ENCODE measurements at regions not wholly inside any gene's neighbourhood (a gene's known extent, or its start where the extent isn't known, plus 50 kb on each side); places are given as distances from the start of the nearest gene placed in this dataset.
"Not testable (repeated sequence)": the region's sequence is repeated elsewhere in the genome, so short reads cannot be mapped to it uniquely, and the experiment has no call there.

DNA sequence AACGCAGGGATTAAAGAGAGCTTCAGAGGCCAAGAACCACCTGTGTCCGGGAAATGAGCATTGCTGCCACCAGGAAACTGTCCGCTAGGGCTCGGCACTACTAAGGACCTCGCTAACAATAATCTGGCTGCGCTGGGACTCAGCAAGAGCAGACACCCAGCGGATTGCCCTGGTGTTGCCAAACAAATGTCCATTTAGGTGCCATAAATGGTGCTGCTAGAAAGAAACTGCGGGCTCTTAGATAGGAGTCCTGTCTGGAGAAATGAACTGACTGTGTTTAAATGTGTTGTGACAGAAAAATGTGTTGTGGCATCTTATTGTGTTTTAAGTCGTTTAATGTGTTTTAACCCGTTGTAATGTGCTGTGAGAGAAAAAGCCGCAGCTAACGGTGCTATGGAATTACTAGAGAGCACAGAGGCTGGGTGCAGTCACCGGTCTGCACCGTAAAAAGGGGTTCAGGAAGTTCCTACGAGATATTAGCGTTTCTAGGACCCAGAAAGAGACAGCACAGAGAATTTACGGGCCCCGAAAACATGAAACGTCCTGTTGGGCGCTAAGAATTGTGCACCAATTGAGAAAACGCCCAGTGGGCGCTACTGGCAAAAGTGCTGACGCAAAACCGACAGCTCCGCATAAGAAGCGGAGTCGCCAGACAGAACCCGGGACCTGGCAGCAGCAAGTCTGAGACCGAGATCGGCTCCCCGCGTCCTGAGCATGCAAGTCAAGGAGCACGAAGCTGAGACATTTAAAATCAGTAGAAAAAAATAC is 90.6 kb downstream of the ANXA2R start:
- peak; percentile 71 for DNase-seq (ENCODE audit: low read depth)

DNA sequence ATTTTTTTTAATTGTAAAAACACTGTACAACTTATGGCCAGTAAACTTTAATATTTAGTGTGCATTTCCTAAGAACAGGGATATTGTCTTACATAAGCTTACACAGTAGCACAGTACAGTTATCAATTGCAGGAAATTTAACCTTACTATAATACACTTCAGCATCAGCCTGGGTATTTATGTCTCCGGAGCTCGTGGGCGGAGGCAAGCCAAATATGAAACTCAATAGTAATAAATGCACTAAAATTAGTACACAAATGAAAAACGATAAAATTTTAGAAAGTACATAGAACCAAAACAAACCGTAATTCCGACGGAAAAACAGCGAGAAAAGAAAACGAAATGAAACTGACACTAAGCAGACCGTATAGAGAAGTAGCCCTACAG is 91.2 kb downstream of the ANXA2R start:
- DNase-seq (ENCODE audit: low read depth): no peak

DNA sequence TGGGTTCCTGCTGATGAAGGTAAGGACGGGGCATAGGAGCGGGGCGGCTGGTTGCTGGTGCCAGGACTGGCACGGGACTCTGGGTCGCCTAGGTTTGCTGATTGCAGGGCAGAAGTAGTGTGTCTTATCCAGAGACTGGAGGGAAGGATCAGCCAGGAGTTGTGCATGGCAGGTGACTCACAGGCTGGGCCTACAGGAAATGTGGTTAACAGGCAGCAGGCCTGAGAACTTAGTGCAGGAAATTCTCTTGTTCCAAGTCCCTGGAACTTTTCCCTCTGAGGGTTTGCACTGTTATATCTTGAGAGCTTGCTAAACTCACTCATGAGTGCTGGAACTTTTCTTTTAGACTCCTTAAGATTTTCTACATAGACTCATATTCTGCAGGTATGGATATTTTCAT is 95.1 kb downstream of the ANXA2R start:
- DNase-seq (ENCODE audit: low read depth): peak; percentile 39

DNA sequence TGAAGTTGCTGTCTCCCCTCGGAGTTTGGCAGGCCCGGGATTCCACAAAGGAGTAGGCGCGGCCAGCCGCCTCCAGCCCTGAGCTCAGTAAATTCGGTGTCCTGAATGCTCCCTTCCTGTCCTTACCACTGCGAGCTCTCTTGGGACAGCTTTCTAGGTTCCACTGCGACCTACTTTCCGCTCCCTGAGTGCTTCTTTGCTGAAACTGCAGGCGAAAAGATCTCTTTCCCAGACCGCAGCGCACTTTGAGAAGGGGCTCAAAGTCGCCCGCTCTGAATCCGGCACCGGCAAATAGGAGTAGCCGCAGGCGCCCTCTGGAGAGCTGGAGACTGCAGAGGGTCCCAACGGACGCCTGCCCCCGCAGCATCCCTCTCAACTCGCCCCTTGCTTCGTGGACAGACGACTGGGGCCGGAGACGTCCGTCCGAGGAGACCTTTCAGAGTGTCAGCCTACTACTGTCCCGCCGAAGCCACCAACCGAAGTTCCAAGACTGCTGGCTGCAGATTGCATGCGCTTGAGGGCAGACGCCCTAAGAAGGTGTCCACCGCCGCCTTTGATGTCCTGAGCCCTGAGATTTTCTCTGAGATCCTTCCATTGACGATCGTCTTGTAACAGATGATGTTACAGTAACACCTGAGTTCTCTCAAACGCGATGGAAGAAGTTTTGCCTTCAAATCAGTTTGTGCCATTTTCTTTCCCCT is 96.0 kb downstream of the ANXA2R start:
- DNase-seq (ENCODE audit: low read depth): no peak

DNA sequence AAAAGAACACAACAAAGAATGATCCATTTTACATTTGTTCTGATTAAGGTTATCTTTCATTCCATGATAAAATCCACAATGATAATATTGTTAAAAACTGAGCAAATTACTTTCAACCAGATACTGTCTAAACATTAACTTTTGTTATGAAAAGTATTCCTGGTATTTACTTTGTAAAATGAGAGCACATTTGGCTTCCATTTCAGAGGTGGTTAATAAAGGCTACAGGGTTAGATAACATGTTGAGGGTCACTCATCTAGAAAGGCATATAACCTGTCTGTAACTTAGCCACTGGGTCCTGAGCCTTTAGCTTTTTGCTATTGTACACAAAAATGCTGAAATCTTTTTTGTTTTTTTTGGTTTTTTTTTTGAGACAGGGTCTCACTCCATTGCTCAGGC is 99.3 kb downstream of the ANXA2R start:
- DNase-seq (ENCODE audit: low read depth): no peak

DNA sequence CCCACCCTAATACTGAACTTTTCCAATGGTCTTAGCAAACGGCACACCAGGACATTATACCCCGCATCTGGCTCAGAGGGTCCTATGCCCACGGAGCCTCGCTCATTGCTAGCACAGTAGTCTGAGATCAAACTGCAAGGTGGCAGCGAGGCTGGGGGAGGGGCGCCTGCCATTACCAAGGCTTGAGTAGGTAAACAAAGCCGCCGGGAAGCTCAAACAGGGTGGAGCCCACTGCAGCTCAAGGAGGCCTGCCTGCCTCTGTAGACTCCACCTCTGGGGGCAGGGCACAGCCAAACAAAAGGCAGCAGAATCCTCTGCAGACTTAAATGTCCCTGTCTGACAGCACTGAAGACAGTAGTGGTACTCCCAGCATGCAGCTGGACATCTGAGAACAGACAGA is 108.1 kb downstream of the ANXA2R start:
- DNase-seq (ENCODE audit: low read depth): not testable (repeated sequence)

DNA sequence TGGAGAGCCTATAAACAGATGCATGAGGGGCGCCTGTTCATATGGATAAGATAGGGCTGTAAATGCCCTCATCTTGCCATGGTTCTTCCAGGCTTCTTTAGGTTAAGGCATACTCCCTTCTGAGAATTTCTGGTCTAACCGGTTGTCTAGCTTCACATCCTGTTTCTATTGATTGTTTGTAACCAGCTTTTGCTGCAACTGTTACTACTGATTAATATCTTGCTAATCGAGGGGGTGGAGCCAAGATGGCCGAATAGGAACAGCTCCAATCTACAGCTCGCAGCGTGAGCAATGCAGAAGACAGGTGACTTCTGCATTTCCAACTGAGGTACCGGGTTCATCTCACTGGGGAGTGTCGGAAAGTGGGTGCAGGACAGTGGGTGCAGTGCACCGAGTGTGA is 108.7 kb downstream of the ANXA2R start:
- not testable (repeated sequence) for DNase-seq (ENCODE audit: low read depth)

DNA sequence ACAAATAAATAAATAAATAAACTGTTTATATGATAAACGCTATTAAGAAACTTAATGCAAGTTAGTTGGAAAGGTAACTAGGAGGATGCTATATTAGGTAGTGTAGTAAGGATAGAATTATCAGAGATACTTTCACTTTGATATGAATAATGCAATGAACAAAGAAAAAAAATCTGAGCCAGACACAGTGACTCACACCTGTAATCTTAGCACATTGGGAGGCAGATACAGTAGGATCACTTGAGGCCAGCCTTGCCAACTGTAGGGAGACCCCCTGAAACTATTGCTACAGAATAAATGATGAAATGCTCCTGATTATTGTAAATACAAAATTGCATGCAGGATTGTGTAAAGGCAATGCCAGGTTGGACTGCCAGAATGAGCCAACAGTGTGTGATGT is 109.2 kb downstream of the ANXA2R start:
- DNase-seq (ENCODE audit: low read depth): no peak

DNA sequence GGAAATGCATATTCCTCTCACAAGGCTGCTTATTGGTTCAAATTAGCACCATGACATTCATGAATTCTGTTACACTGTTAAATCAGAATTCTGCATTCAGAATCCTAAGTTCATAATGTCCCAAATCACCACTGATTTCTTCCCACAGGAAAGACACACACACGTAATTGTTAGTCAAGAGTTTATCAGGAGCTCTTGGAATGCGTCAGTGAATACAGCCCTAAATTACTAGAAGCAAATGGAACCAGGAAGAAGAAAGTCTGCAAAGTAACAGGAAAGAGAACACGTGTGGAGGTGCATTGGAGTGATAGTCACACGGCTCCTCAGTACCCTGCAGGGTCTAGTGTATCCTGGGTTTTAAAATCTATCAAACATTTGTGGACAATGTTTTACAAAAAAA is 110.2 kb downstream of the ANXA2R start:
- no peak for DNase-seq (ENCODE audit: low read depth)

DNA sequence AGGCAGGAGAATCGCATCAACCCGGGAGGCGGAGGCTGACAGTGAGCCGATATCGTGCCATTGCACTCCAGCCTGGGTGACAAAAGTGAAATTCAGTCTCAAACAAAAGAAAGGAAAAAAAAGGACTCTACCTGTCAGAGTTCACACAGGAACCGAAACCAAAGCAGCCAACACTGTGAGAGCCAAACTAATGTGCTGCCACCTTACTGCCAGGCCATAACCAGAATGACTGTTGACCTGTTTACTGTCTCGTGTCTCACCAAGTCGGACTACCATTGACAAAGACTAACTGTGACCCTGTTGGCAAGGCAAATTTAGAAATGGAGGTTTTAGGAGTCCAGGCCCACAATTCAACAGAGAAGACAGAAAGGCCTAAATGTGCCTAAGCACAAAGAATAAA is 112.4 kb downstream of the ANXA2R start:
- DNase-seq (ENCODE audit: low read depth): no peak

DNA sequence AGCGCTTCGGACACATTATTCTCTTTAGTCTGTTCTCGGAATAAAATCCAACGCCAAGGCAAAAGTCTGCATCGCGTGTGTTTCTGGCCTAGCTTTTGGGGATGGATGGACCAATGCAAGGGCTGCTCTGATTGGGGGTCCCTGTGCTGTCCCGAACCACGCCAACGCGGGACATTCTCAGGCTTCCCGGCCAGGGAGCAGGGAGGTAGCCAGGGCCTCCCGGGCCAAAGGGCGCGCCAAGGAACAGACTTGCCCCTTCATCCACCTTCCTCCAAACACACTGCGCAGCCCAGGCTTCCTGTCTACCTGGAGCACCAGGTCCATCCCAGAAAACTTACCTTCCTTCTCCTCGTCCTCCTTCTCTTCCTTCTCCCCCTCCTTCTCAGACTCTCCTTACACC is 113.0 kb upstream of the SELENOP start:
- DNase-seq (ENCODE audit: low read depth): no peak

DNA sequence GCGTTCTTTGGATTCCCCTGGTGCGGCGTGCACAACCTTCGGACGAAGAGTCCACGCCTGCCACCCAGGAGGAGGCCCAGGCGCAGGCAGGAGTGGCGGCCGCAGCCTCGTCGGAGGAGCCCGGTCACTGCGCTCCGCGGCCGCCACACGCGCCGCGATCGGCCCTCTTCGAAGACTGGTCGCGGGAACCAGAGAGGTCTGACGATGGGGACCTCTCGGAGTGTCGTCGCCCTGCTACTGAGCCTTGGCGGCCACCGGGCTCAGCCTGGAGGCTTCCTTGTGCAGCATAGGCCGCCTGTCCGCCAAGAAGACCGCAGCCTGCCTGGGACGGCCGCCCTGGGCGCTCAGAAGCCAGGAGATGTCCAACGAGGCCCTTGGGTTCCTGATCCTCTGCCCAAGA is 112.5 kb upstream of the SELENOP start:
- no peak for DNase-seq (ENCODE audit: low read depth)

DNA sequence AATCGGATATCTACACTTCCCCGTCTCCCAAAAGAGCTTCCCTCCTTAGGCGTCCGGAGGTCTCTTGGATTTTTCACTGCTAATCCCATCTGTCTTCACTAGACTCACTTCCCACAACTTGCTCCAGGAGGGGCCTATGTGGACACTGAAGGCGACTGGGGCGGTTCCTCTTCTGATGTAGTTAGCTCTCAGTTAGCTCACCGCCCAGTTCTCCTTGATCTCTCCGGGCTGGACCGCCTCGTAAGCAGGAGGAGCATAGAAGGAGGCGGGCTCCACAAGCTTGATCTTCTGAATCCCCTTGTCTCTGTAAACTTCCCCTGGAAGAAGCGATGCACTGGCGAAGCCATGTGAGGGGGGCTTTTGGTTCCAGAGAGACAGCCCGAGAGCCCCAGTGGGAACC is 112.0 kb upstream of the SELENOP start:
- no peak for DNase-seq (ENCODE audit: low read depth)

DNA sequence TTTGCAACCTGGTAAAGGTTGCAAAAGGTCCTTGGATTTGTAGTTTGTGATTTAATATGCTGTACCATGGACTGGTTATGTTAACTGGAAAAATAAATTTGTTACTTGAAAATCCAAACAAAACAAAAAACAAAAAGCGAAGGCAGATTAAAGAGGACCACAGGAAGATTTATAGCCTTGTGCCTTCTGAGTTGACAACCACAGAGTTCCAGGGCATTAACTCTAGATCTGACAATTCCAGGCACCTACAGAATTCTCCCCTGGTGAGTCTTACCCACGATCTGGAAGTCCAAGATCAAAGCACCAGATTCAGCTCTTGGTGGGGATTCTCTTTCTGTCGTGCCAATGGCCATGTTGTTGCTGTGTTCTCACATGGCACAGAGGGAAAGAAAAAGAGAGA is 107.9 kb upstream of the SELENOP start:
- DNase-seq (ENCODE audit: low read depth): no peak

DNA sequence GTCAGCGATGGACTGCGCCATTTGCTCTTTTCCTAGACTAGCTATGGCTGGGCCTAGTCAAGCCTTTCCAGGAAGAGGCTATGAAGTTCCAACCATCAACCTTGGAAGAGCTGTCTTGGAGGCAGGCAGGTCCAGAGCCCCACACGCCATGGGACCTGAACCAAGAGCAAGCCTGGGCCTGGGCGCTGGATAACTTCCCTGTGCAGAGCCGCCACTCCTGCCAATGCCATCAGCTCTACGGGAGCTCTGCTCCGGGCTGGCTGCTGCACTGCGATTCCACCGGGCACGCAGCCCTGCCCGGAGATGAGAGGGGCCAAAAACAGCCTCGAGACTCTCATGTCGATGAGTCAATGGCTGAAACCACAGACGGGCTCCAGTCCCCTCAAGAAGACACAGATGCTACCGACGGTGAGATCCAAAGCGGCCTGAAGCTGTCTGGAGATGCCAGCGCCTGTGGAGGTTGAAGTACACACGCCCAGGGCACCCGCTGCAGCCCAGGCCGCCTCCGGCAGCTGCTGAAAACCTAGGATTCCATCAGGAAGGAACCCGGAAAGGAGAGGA is 103.7 kb upstream of the SELENOP start:
- DNase-seq (ENCODE audit: low read depth): no peak

DNA sequence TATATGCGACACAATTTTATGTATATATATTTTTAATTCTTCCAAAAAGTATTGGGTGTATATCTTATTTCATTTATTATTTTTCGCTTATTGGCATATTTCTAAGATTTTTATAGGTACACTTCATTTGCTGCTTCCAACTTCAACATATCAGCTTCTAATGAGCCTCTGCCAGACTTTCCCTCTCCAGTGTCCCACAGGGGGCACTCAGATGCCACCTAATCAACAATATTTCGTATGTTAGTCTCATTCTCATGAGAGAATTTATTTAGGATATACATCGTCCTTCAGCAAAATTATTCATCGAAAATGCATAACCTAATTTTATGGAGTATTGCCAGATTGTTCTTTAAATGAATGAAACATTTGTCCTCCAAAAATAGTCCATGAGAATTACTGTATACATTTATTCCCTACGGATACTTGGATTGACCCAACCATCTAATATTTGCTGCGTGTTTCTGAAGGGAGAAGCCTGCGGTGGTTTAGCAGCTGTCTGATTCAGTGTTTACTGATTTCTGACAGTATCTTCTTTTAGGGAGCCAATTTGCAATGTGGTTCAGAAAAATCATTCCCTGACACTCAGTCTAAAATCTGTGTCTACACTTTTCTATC is 100.6 kb upstream of the SELENOP start:
- no peak for DNase-seq (ENCODE audit: low read depth)

DNA sequence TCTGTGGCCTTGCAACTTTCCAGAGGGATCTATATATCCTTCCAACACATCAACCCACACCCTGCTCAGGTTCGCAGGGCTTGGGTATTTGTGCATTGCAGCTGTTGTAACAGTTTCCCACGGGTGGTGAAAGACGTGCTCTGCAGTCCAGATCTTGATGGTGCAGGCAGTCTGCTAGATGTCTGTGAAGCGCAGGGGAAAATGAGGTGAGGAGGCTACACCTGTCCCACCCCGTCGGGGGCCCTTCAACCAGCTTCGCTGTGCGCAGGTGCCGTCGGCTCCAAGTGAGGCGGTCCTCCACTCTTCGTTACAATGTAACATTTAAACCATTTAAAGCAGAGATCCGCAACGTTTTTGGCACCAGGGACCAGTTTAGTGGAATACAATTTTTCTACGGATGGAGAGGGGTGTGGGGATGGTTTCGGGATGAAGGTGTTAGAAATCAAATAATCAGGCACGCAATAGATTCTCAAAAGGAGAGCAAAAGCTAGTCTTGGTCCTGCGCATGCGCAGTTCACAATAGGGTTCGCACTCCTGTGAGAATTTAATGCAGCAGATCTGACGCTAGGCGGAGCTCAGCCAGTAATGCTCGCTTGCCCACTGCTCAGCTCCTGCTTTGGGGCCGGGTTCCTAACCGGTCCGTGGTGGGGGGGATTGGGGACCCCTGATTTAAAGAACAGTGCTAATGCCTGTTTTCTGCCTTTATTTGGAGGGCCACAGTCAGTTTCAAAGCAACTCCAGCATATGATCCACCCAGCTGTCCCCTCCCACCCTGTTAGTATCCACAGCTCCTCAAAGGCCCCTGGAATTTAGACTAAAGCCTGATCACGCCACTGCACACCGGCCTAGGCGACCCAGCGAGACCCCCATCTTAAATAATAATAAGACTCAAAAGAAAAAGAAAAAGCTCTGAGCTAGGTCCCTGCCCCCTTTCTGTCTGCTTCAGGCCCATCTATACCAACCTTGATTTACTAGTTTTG is 97.1 kb upstream of the SELENOP start:
- DNase-seq (ENCODE audit: low read depth): peak; percentile 83

DNA sequence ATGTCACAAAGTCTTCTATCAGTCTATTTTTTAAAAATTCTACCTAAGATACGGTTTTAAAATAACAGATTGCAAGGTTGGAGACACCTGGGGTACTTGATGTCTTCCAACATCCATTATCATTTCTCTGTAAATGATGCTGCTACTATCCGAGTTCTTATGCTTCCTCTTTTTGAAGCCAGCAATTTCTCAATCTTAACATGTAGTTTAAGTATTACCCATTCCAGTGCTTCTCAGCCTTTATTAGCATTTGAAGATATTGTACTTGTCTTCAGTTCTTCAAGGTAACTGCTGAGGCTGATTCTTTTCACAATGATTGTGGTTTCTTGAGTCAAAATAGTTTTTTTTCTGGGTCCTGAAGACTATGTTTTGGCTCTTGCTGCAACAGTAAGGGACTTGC is 96.4 kb upstream of the SELENOP start:
- DNase-seq (ENCODE audit: low read depth): no peak

DNA sequence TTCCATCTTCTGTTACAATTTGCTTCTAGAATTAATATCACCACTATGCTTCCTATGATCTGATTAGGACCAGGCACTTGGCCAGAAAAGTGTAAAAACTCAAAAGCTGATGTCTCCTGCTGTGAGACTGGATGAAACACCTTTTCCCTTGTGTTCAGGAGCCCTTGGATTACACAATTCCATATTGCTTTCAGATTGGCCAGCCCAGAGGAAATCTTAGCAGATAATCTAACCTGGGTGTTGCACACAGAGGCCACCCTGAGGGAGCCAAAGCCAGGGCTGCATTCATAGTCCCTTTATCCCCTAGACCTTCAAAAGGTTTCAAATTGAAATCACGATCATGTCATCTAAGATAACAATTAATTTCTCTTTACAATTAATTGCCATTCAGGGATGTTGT is 94.1 kb upstream of the SELENOP start:
- no peak for DNase-seq (ENCODE audit: low read depth)

DNA sequence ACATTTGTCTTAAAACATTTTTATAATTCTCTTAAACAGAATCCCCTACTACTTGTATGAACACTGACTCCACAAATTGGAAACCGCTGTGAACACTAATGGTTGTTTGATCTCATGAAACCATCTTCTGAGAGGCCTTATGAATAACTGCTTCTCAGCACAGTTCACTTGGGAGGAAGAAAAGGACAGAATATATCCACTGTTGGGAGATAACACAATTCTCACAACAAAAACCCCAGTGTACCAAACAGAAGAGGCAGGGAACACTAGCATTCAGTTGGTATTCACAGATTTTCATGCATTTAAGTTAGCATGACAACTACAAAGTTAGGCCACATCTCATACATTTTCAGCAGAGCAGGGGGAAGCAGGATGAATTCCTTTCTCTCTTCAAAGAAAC is 89.0 kb upstream of the SELENOP start:
- no peak for DNase-seq (ENCODE audit: low read depth)

DNA sequence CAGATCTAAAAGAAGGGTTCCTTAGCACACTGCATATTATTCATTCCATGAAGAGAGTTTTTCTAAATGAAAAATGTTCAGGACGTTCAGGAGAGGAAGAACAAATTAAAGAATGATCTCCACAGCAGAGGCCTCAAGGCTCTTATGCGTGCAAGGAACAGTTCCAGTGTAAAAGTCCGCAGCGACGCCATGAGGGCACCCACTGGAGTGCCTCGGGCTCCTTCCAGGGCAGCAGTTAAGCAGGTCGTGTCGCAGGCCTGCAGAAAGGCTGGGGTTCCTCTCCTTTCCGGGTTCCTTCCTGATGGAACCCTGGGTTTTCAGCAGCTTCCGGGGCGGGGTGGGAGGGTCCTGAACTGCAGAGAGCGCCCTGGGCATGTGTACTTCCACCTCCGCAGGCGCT is 87.1 kb upstream of the SELENOP start:
- DNase-seq (ENCODE audit: low read depth): no peak

DNA sequence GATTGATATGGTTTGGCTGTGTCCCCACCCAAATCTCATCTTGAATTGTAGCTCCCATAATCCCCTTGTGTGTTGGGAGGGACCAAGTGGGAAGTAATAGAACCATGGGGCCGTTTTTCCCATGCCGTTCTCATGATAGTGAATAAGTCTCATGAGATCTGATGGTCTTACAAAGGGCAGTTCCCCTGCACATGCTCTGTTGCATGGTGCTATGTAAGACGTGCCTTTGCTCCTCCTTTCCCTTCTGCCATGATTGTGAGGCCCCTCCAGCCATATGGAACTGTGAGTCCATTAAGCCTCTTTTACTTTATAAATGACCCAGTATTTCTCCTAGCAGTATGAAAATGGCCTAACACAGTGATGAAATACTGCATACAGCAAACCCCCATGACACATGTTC is 84.8 kb upstream of the SELENOP start:
- DNase-seq (ENCODE audit: low read depth): no peak

Measured in fibroblast of the conjunctiva (primary cell).